Keratinocyte (primary cell): ENCODE measurements at regions not wholly inside any gene's neighbourhood (a gene's known extent, or its start where the extent isn't known, plus 50 kb on each side); places are given as distances from the start of the nearest gene placed in this dataset.

Source experiments
- CTCF ChIP-seq, 3 experiments: IDR thresholded peaks in 1 of 3; conservative IDR thresholded peaks in 1 of 3; optimal IDR thresholded peaks in 1 of 3; 2 replicates in 2 of 3; 3 replicates in 1 of 3; pipeline versions ENCODE3 to v1.5.1; 2011; ENCODE audit warnings: low read length in 3 of 3, mild to moderate bottlenecking in 3 of 3, moderate library complexity in 2 of 3, control low read depth in 1 of 3, inconsistent platforms in 1 of 3; ENCODE audit not compliant: insufficient read depth in 2 of 3; ENCODE audit errors: extremely low read depth in 1 of 3
- EZH2 ChIP-seq: IDR thresholded peaks from one replicate; pipeline ENCODE4 v1.6.1; 2012; ENCODE audit warnings: inconsistent platforms, mild to moderate bottlenecking, low read length, moderate library complexity

- TF ChIP-seq CTCF (optimal IDR thresholded peaks at IDR 0.05 in 1 of 3, IDR thresholded peaks at IDR 0.05 in 1 of 3, conservative IDR thresholded peaks at IDR 0.05 in 1 of 3; ENCODE audit: extremely low read depth in 1 of 3, insufficient read depth in 2 of 3, low read length in 3 of 3) (no peak), EZH2 (no peak)
These were observed 126.5 kb upstream of the CITED2 start for GRCh38 chr6:139500977-139501376.
